Uterus (tissue), 2 donors: ENCODE measurements at regions not wholly inside any gene's neighbourhood (a gene's known extent, or its start where the extent isn't known, plus 50 kb on each side); places are given as distances from the start of the nearest gene placed in this dataset.

Experiments
- CTCF ChIP-seq, 4 experiments: fragments of 200-600 bp in 2 of 4; fragments of 450-650 bp in 2 of 4; sonication (generic) in 2 of 4; IDR thresholded peaks; one replicate each; pipeline ENCODE4 v1.5.1; 2016 to 2019; ENCODE audit warnings: antibody characterized with exemption in 4 of 4, mild to moderate bottlenecking in 2 of 4, moderate library complexity in 1 of 4
- POLR2A ChIP-seq, 2 donors: fragments of 450-650 bp; IDR thresholded peaks; one replicate each; pipeline ENCODE4 v1.6.1; 2016; ENCODE audit warnings: antibody characterized with exemption in 2 of 2, mild to moderate bottlenecking in 1 of 2, moderate library complexity in 1 of 2

GRCh38 chr12:125890971-125891370 is 825.7 kb downstream of the AACS start:
- TF ChIP-seq CTCF (IDR thresholded peaks at IDR 0.05): no peak
- no peak for TF ChIP-seq POLR2A (IDR thresholded peaks at IDR 0.05)
